Liver (tissue), 3 donors: ENCODE measurements at regions not wholly inside any gene's neighbourhood (a gene's known extent, or its start where the extent isn't known, plus 50 kb on each side); places are given as distances from the start of the nearest gene placed in this dataset.

ENCODE experiments used
- CTCF ChIP-seq: fragments of 150-350 bp; IDR thresholded peaks from 2 replicates; pipeline ENCODE4 v1.5.1; 2017; ENCODE audit warnings: improper control_type of control experiment, low read depth, low read length; ENCODE audit not compliant: missing input control
- JUND ChIP-seq, 2 donors: IDR thresholded peaks; 2 replicates each; pipeline ENCODE4 v1.6.1; 2016; ENCODE audit warnings: antibody characterized with exemption in 2 of 2
- SP1 ChIP-seq: IDR thresholded peaks from 2 replicates; pipeline ENCODE4 v1.6.1; 2018; ENCODE audit warnings: antibody characterized with exemption, mild to moderate bottlenecking
- TAF1 ChIP-seq: conservative IDR thresholded peaks from 2 replicates; pipeline ENCODE4 v1.6.1; 2016; ENCODE audit warnings: antibody characterized with exemption, mild to moderate bottlenecking
- YY1 ChIP-seq: IDR thresholded peaks from 2 replicates; pipeline ENCODE4 v1.6.1; 2016; ENCODE audit warnings: antibody characterized with exemption, mild to moderate bottlenecking
- ZBTB33 ChIP-seq: IDR thresholded peaks from 2 replicates; pipeline ENCODE4 v1.6.1; 2016; ENCODE audit warnings: antibody characterized with exemption
- donor health status: healthy.
- donor health status: healthy.

DNA sequence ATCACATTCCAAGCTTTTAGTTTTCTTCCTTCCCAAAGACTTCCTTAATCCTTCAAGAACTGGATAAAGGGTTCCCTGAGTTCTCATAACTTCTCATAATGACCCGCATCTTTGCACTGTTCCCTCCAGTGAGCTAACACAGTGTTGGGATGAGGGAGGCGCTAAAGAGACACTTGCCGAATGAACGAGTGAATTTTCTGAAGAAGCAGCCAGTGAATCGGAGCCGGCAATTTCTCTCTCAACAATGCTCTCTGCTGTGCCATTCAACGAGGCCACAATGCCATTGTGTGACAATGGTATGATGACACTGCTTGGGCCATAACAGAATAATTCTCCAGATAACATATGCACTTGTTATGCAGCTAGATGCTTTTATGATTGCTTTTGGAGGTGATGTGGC lies 51.4 kb upstream of the ZFP42 start:
- TF ChIP-seq CTCF (no peak), TAF1 (no peak), ZBTB33 (no peak), JUND (IDR thresholded peaks at IDR 0.05) (no peak), SP1 (no peak), YY1 (no peak)
